IPS-18c (cell line): ENCODE measurements at regions not wholly inside any gene's neighbourhood (a gene's known extent, or its start where the extent isn't known, plus 50 kb on each side); places are given as distances from the start of the nearest gene placed in this dataset.

Experiments used
- H3K4me3 ChIP-seq: 2 replicates; pipeline ENCODE4 v1.7.0; 2013; ENCODE audit warnings: low read depth, mild to moderate bottlenecking, low read length, moderate library complexity; ENCODE audit not compliant: insufficient read depth
- H3K9me3 ChIP-seq: one replicate; pipeline ENCODE4 v1.6.1; 2013; ENCODE audit warnings: mild to moderate bottlenecking, low read length, moderate library complexity; ENCODE audit not compliant: control insufficient read depth, insufficient read depth

DNA sequence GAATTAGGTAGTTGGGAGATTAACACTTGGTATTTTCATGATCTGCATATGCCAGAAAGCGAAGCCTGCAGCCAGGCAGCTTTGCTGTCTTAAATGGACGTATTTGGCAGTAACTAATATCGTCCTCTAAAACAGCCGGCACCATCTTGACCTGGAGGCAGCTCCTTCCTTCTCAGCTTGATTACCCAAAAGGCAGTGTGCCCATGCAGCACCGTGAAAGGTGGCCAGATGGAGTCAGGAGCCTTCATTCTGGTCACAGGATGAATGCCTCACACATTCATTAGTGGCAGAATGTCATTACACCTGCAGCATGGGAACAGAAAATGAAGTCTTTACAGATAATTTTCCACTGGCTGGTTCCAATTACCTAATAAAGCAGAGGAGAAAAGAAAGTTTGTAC, 59.0 kb upstream of the FLT1 start:
- Histone ChIP-seq H3K9me3 (no peaks in the 10 kb centered on the region), H3K4me3 (no peak overlapping the region)

DNA sequence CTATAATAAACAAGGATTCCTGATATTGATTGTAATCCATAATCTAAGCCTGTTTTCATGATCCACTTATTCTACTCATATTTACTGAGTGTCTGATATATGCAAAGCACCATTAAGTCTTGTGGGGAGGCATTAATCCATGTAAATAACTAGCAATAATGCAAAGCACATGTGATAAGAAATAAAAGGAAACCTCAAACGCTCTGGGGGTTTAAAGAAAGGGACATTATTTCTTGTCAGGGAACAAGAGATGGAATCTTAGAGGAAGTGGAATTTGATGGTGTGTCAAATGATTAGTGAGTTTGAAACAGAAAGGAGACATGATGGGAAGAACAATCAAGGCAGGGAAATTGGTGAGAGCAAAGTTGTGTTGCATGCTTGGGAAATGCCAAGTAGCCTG, 57.4 kb upstream of the FLT1 start:
- H3K4me3 ChIP-seq = no peak overlapping the region
- no peaks in the 10 kb centered on the region for H3K9me3 ChIP-seq

DNA sequence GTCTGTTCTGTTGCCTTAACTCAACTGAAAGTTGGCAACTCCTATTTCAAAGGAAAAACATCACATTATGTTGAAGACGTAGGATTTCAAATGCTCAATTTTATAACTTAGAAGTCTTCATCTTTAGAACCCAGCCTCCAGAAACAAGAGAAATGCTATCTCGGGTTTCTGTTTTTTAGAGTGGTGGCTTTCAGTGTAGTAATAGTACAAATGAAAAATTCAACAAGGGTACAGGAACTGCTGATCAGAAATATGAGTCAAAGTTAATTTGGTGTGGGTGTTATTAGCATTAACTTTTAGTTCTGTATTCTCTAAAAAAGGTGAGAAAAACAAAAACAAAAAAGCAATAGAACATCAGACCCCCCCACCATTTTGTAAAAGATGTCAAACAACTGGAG, 56.6 kb upstream of the FLT1 start:
- Histone ChIP-seq H3K9me3 (no peaks in the 10 kb centered on the region), H3K4me3 (no peak overlapping the region)

DNA sequence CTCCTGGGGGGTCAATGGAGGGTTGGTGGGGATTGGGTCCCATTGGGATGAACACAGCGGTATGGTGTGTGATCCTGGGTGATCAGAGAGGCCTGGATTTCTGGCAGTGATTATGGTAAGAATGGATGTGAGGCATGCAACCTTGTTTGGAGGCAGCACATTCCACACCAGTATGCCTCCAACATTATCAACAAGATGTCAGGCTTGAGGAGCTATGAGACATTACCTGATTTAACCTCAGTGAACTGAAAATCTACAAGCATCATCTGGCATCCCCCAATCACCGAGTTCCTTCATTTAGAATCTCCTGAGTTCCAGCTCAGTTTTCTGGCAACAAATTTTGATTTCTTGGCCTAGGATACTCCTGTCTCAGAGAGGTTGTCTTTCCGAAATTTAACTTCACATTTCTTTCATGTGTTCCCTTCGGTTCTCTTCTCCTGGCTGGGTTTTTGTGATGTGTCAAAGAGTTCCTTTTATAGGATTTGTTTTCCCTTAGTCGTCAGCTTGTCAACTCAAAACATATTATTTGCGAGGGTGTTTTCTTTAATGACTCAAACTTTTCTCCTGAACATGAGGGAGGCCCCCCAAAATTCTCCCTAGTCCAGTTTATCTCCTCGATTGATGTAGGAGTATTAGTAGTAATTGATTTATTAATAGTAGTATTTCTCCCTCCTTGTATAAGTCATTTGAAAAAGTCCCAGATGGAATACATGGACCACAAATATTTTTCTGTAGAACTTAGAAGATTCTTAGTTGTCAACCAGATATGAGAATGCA, 56.0 kb upstream of the FLT1 start:
- Histone ChIP-seq H3K9me3 (no peaks in the 10 kb centered on the region), H3K4me3 (no peak overlapping the region)

DNA sequence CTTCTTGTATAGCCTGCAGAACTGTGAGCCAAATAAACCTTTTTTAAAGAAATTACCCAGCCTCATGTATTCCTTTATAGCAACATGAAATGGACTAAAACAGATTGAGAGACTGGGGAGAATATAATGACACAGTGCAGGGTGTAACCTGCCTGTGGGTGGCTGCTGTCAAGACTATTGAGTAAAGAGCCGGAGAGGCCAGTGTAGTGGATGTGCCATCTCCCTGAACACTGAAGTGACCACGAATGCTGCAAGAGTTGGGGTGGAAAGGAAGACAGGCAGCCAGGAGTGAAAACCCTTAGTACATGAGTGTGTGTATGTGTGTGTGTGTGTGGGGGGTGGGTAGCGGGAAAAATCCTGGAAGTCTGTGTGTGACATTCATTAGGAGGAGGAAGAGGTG, 55.2 kb upstream of the FLT1 start:
- H3K9me3 ChIP-seq = no peaks in the 10 kb centered on the region

DNA sequence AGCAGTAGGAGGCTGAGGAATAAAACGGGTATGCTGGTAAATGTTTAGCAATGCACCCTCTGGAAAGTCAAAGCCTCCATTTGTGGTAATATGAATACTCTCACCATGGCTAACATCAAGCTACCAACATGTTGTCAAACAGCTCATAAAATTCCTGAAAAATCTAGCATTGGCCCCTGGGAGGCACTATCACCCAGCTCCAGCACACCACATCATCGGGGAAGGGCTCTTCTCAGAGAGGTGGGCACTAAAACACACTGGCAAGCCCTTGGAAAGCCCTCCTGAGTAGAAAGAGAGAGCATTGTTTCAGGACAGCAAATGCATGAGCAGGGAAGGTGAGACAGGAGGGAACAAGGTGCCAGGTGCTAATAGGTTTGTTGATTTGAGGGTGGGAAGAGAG, 53.9 kb upstream of the FLT1 start:
- H3K9me3 ChIP-seq = no peaks in the 10 kb centered on the region
- H3K4me3 ChIP-seq = no peak overlapping the region

More for the DNA sequence above, 55.2 kb upstream of the FLT1 start:
- no peak overlapping the region for H3K4me3 ChIP-seq

DNA sequence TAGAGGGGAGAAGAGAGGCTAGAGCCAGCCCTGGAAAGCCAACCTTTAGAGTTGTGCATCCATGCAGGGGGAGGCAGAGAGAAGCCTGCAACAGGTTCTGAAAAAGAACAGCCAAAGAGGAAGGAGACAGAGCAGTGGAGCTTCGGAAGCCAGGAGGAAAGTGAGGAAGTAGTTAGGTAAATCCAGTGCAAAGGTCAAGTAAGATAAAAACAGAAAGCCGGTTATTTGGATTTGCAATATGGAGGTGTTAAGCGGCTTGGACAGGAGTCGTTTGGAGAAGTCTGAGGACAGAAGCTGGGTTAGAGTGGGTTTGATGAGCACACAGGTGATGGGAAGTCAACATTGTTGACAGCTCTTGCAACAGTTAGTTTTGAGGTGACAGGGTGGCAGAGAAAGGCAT, 53.5 kb upstream of the FLT1 start:
- Histone ChIP-seq H3K9me3 (no peaks in the 10 kb centered on the region), H3K4me3 (no peak overlapping the region)

DNA sequence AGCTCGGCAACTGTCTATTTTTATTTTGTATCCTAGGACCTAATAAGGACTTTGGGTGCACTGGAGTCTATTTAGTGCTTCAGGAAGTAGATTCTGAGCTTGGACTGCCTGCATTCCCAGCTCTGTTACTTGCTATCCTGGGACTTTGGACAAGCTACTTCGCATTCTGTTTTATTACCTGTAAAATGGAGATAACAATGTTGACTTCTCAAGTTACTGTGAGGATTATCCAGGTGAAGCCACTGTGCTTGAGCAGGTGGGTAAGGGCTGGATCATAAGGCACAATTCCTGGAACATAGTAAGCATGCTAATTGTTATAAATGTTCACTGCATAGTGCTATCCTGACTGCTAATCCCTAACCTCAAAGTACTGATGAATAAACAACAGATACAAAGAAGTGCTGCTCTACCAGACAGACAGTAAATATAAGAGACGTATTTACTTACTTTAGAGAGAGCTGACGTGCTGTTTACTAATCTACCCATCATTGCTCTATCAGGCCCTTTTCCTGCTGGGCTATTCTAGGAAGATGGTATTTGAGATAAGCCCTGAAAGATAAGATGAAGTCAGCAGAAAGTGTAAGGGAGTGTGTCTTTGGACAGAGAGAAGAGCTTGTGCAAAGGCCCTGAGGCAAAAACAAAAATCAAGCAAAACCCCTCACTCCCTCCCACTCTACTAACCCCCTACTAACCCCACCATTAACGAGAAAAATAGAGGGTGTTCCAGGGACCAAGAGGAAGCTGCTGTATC, 50.8 kb upstream of the FLT1 start:
- no peaks in the 10 kb centered on the region for H3K9me3 ChIP-seq
- no peak overlapping the region for H3K4me3 ChIP-seq
